ENCODE measurements at regions not wholly inside any gene's neighbourhood (a gene's known extent, or its start where the extent isn't known, plus 50 kb on each side); places are given as distances from the start of the nearest gene placed in this dataset.
"Not testable (repeated sequence)": the region's sequence is repeated elsewhere in the genome, so short reads cannot be mapped to it uniquely, and the experiment has no call there.

DNA sequence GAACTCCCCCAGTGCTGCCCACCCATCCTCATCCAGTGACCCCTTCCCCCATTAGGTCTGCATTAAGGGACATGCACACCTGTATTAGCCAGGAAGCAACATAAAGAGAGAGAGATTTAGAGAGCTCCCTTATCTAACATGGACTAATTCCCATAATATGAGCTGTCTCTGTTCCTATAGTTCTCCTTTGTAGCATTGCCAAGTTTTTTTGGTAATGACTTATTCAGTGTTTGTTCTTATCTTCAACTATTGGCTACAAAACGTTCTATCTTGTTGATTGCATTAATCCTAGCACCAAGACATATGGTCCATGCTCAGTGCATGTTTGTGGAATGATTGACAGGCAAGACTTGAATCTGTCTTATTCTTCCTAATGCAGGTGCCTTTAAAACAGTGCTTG, 264.0 kb downstream of the ADGRL2 start:
- intact Hi-C loops (cut with DNase I), result no loop called here
- H3K4me3 ChIP-seq, result no peak overlapping the region
- ATAC-seq, result no peak

GRCh38 chr1:82062206-82062605, 261.5 kb downstream of the ADGRL2 start:
- DNase-seq (no peak), ATAC-seq (no peak)
- Histone ChIP-seq H3K4me1 (no peaks in the 10 kb centered on the region), H3K27me3 (no peaks in the 10 kb centered on the region), H3K4me3 (no peak overlapping the region), H3K36me3 (no peaks in the 10 kb centered on the region), H3K27ac (no peak overlapping the region), H3K9me3 (no peaks in the 10 kb centered on the region)
- TF ChIP-seq CTCF (IDR thresholded peaks at IDR 0.05), result no peak
- intact Hi-C loops (cut with DNase I), result no loop called here

More for the DNA sequence above, 264.0 kb downstream of the ADGRL2 start:
- H3K4me1 ChIP-seq, result no peaks in the 10 kb centered on the region
- H3K36me3 ChIP-seq, result no peaks in the 10 kb centered on the region
- no peak overlapping the region for H3K27ac ChIP-seq
- no peak for DNase-seq
- H3K27me3 ChIP-seq, result no peaks in the 10 kb centered on the region
- no peak for TF ChIP-seq CTCF (IDR thresholded peaks at IDR 0.05)
- no peaks in the 10 kb centered on the region for H3K9me3 ChIP-seq

DNA sequence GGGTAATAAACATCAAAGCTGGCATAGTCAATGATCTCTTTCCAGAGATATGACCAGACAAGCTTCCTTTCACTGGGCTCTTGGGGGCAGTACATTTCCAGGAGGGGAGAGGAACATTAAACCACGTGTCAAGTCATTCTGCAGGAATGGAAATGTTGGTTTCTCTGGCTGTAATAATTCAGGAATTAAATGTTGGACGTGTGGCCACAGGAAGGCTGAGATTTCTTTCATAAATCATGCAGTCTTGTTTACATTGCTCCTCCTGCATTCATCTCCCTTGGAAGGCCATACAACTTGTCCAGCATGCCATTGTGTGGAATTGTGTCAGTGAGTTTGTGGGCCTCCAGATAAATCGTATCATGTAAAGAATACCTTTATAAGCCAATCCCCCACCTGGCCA, 259.2 kb downstream of the ADGRL2 start:
- Histone ChIP-seq H3K4me3 (no peak overlapping the region), H3K36me3 (no peaks in the 10 kb centered on the region), H3K27ac (no peak overlapping the region), H3K4me1 (no peaks in the 10 kb centered on the region), H3K9me3 (peaks cover 0 to 4% of the 10 kb centered on the region in 2 donors), H3K27me3 (no peaks in the 10 kb centered on the region)
- TF ChIP-seq CTCF (IDR thresholded peaks at IDR 0.05), result no peak
- ATAC-seq (no peak), DNase-seq (no peak)
- intact Hi-C loops (cut with DNase I), result no loop called here

DNA sequence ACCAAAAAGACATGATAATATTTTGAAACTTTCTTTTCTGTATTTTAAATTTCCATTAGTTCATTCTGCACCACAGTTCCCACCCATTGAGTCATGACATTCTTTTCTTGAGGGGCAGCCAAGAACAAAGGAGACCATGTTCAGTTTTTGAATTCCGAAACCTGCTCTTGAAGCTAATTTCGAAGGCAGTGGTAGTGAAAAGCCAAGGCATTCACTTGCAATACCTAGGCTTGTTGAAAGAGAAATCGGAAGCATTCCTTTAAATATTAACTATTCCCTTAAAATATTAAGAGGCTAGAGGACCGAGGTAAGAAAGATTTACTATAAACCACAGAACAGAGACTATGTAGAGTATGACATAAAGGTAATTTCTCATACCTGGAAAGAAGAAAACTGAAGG, 256.3 kb downstream of the ADGRL2 start:
- Histone ChIP-seq H3K9me3 (peaks cover 0 to 4% of the 10 kb centered on the region in 2 donors), H3K4me3 (no peak overlapping the region), H3K27ac (no peak overlapping the region), H3K4me1 (no peaks in the 10 kb centered on the region), H3K27me3 (no peaks in the 10 kb centered on the region), H3K36me3 (no peaks in the 10 kb centered on the region)
- no peak for DNase-seq
- intact Hi-C loops (cut with DNase I), result no loop called here
- TF ChIP-seq CTCF (IDR thresholded peaks at IDR 0.05), result no peak
- ATAC-seq, result no peak

GRCh38 chr1:82055375-82055774, 254.6 kb downstream of the ADGRL2 start:
- H3K4me1 ChIP-seq; H3K27ac ChIP-seq; intact Hi-C loops (cut with DNase I); DNase-seq; H3K36me3 ChIP-seq; H3K9me3 ChIP-seq; ATAC-seq; H3K4me3 ChIP-seq; H3K27me3 ChIP-seq: not testable (repeated sequence)

GRCh38 chr1:82052563-82052962, 251.8 kb downstream of the ADGRL2 start:
- TF ChIP-seq CTCF (IDR thresholded peaks at IDR 0.05), result no peak
- ATAC-seq (no peak), DNase-seq (no peak)
- Histone ChIP-seq H3K27me3 (no peaks in the 10 kb centered on the region), H3K36me3 (no peaks in the 10 kb centered on the region), H3K4me3 (no peak overlapping the region), H3K27ac (no peak overlapping the region), H3K9me3 (peaks cover 0 to 4% of the 10 kb centered on the region in 2 donors), H3K4me1 (no peaks in the 10 kb centered on the region)
- intact Hi-C loops (cut with DNase I), result no loop called here

All from left lung (tissue), 4 donors.